CD4-positive, alpha-beta T cell treated with Interleukin-21 for 1 hour (primary cell): ENCODE measurements at regions not wholly inside any gene's neighbourhood (a gene's known extent, or its start where the extent isn't known, plus 50 kb on each side); places are given as distances from the start of the nearest gene placed in this dataset.

Source experiments
- DNase-seq: peaks from one replicate; pipeline ENCODE4 v3.0.0-alpha.2; 2020

- DNase-seq: no peak
Observed at GRCh38 chr11:109756521-109756920, 334.5 kb downstream of the C11orf87 start.

- DNase-seq: no peak
Observed at GRCh38 chr11:109756951-109757350, 335.0 kb downstream of the C11orf87 start.

- no peak for DNase-seq
Observed at GRCh38 chr11:109762546-109762945, 330.6 kb upstream of the ZC3H12C start.

GRCh38 chr11:109765709-109766311 lies 327.4 kb upstream of the ZC3H12C start:
- no peak for DNase-seq

- DNase-seq: no peak
Observed at GRCh38 chr11:109769858-109770257, 323.3 kb upstream of the ZC3H12C start.

GRCh38 chr11:109770323-109770722 lies 322.9 kb upstream of the ZC3H12C start:
- no peak for DNase-seq

GRCh38 chr11:109772892-109773291 lies 320.3 kb upstream of the ZC3H12C start:
- DNase-seq: no peak

- DNase-seq: no peak
Observed at GRCh38 chr11:109775686-109776085, 317.5 kb upstream of the ZC3H12C start.

GRCh38 chr11:109783014-109783413 lies 310.2 kb upstream of the ZC3H12C start:
- no peak for DNase-seq

- no peak for DNase-seq
Observed at GRCh38 chr11:109783840-109784239, 309.4 kb upstream of the ZC3H12C start.

GRCh38 chr11:109784536-109784935 lies 308.7 kb upstream of the ZC3H12C start:
- DNase-seq: no peak

GRCh38 chr11:109785198-109785597 lies 308.0 kb upstream of the ZC3H12C start:
- DNase-seq: no peak

- DNase-seq: no peak
Observed at GRCh38 chr11:109785714-109786113, 307.5 kb upstream of the ZC3H12C start.

GRCh38 chr11:109788948-109789490 lies 304.2 kb upstream of the ZC3H12C start:
- DNase-seq: no peak

GRCh38 chr11:109789901-109790300 lies 303.3 kb upstream of the ZC3H12C start:
- no peak for DNase-seq

GRCh38 chr11:109791337-109791736 lies 301.9 kb upstream of the ZC3H12C start:
- no peak for DNase-seq

GRCh38 chr11:109794501-109794900 lies 298.7 kb upstream of the ZC3H12C start:
- DNase-seq: no peak

- DNase-seq: no peak
Observed at GRCh38 chr11:109795234-109795633, 298.0 kb upstream of the ZC3H12C start.

GRCh38 chr11:109796253-109796652 lies 296.9 kb upstream of the ZC3H12C start:
- DNase-seq: no peak

- no peak for DNase-seq
Observed at GRCh38 chr11:109798521-109798920, 294.7 kb upstream of the ZC3H12C start.

- DNase-seq: no peak
Observed at GRCh38 chr11:109799604-109800003, 293.6 kb upstream of the ZC3H12C start.

GRCh38 chr11:109804911-109805310 lies 288.3 kb upstream of the ZC3H12C start:
- no peak for DNase-seq

GRCh38 chr11:109806205-109806604 lies 287.0 kb upstream of the ZC3H12C start:
- DNase-seq: no peak

- no peak for DNase-seq
Observed at GRCh38 chr11:109808569-109808968, 284.6 kb upstream of the ZC3H12C start.

- DNase-seq: no peak
Observed at GRCh38 chr11:109814824-109815223, 278.4 kb upstream of the ZC3H12C start.
